B cell (primary cell): ENCODE measurements at regions not wholly inside any gene's neighbourhood (a gene's known extent, or its start where the extent isn't known, plus 50 kb on each side); places are given as distances from the start of the nearest gene placed in this dataset.

Experiments
- ATAC-seq: fragments of 200-7000 bp; cut with Tn5 transposase; one replicate; pipeline ENCODE4 v1.10.0; 2021; ENCODE audit warnings: low read depth, mild to moderate bottlenecking, moderate number of reproducible peaks, moderate library complexity
- CTCF ChIA-PET: fragments of 350-600 bp; sonication (Branson Sonifier 250); formaldehyde crosslinking; loops from one replicate; lab custom pipeline; 2021; ENCODE audit warnings: antibody characterized with exemption, inconsistent platforms; lab: Charles Lee
- POLR2A ChIA-PET: fragments of 350-600 bp; sonication (Branson Sonifier 250); formaldehyde crosslinking; loops from one replicate; lab custom pipeline; 2021; ENCODE audit warnings: antibody characterized with exemption; lab: Charles Lee
- DNase-seq: peaks from one replicate; pipeline ENCODE4 v3.0.0; 2013
- H2AFZ ChIP-seq: 2 replicates; pipeline ENCODE4 v1.6.1; 2012; ENCODE audit warnings: mild to moderate bottlenecking, low read depth, low read length; ENCODE audit not compliant: insufficient read depth, poor library complexity, severe bottlenecking
- H3K27ac ChIP-seq, 2 donors: 1 replicate in 1 of 2; 2 replicates in 1 of 2; pipeline ENCODE4 v1.5.1; 2012 to 2013; ENCODE audit warnings: low read length in 2 of 2, mild to moderate bottlenecking in 2 of 2, moderate library complexity in 1 of 2
- H3K27me3 ChIP-seq, 4 experiments: fragments of 200-600 bp in 1 of 4; sonication (generic) in 1 of 4; replicated peaks in 1 of 4; 1 replicate in 2 of 4; 2 replicates in 2 of 4; pipeline versions ENCODE4 v1.6.1 to v1.7.0; 2013 to 2016; ENCODE audit warnings: low read length in 3 of 4, mild to moderate bottlenecking in 2 of 4, mixed read lengths in 1 of 4, moderate library complexity in 1 of 4; ENCODE audit not compliant: insufficient read depth in 4 of 4, control insufficient read depth in 3 of 4; ENCODE audit errors: control extremely low read depth in 1 of 4
- H3K36me3 ChIP-seq, 2 experiments: replicated peaks in 1 of 2; 1 replicate in 1 of 2; 2 replicates in 1 of 2; pipeline versions ENCODE4 v1.6.1 to v1.7.1; 2013; ENCODE audit warnings: low read length in 1 of 2; ENCODE audit not compliant: insufficient read depth in 2 of 2, control insufficient read depth in 1 of 2; ENCODE audit errors: control extremely low read depth in 1 of 2, extremely low read depth in 1 of 2
- H3K4me1 ChIP-seq, 2 donors: fragments of 200-600 bp in 1 of 2; sonication (generic) in 1 of 2; 1 replicate in 1 of 2; 2 replicates in 1 of 2; pipeline versions ENCODE4 v1.5.1 to v1.6.1; 2013 to 2017; ENCODE audit warnings: low read length in 2 of 2; ENCODE audit not compliant: control insufficient read depth in 2 of 2, insufficient read depth in 2 of 2
- H3K4me2 ChIP-seq: replicated peaks from 2 replicates; pipeline ENCODE3; 2012; ENCODE audit warnings: mild to moderate bottlenecking, low read depth, low read length; ENCODE audit not compliant: poor library complexity, severe bottlenecking
- H3K4me3 ChIP-seq, 5 experiments: fragments of 200-600 bp in 1 of 5; sonication (generic) in 1 of 5; 1 replicate in 3 of 5; 2 replicates in 2 of 5; pipeline versions ENCODE4 v1.5.1 to v1.7.0; 2011 to 2016; ENCODE audit warnings: low read length in 4 of 5, mild to moderate bottlenecking in 4 of 5, low read depth in 2 of 5, control low read depth in 1 of 5, moderate library complexity in 1 of 5; ENCODE audit not compliant: insufficient read depth in 1 of 5; ENCODE audit errors: control extremely low read depth in 1 of 5, extremely low read depth in 1 of 5
- H3K79me2 ChIP-seq: fragments of 200-600 bp; sonication (generic); one replicate; pipeline ENCODE4 v1.6.0; 2016; ENCODE audit warnings: low read length; ENCODE audit not compliant: control insufficient read depth, insufficient read depth
- H3K9ac ChIP-seq: fragments of 200-600 bp; sonication (generic); 2 replicates; pipeline ENCODE4 v1.6.1; 2017; ENCODE audit warnings: mild to moderate bottlenecking, low read length, moderate library complexity
- H3K9me3 ChIP-seq, 3 donors: one replicate each; pipeline versions ENCODE4 v1.6.1 to v1.7.1; 2013; ENCODE audit warnings: low read length in 2 of 3; ENCODE audit not compliant: control insufficient read depth in 2 of 3, insufficient read depth in 1 of 3; ENCODE audit errors: control extremely low read depth in 1 of 3
- H4K20me1 ChIP-seq: 2 replicates; pipeline ENCODE4 v1.6.0; 2012; ENCODE audit warnings: mild to moderate bottlenecking, low read length; ENCODE audit not compliant: insufficient read depth, control insufficient read depth, poor library complexity, severe bottlenecking
- H3K27ac Mint-ChIP-seq: one replicate; pipeline ENCODE4 v1.8.0; 2021; ENCODE audit warnings: mixed read lengths
- H3K27me3 Mint-ChIP-seq: one replicate; pipeline ENCODE4 v1.8.0; 2021; ENCODE audit warnings: mixed read lengths
- H3K4me1 Mint-ChIP-seq: one replicate; pipeline ENCODE4 v1.8.0; 2021; ENCODE audit warnings: mixed read lengths
- H3K4me3 Mint-ChIP-seq: one replicate; pipeline ENCODE4 v1.8.0; 2021; ENCODE audit warnings: mixed read lengths
- H3K9me3 Mint-ChIP-seq: one replicate; pipeline ENCODE4 v1.8.0; 2022; ENCODE audit warnings: mixed read lengths; ENCODE audit not compliant: insufficient read depth
- CTCF ChIP-seq: fragments of 200-600 bp; IDR thresholded peaks from one replicate; pipeline ENCODE4 v1.8.0; 2022; ENCODE audit warnings: antibody characterized with exemption, mild to moderate bottlenecking
- EZH2 ChIP-seq: IDR thresholded peaks from 2 replicates; pipeline ENCODE4 v1.6.1; 2012; ENCODE audit warnings: borderline replicate concordance, low read depth, mild to moderate bottlenecking, moderate library complexity, low read length; ENCODE audit not compliant: insufficient read depth, poor library complexity, severe bottlenecking
- WGBS: methylation state at CpG from one replicate; pipeline ENCODE4 v1.1.5; 2013; ENCODE audit warnings: missing lambda C conversion rate; ENCODE audit not compliant: insufficient coverage; 5-methylcytosine and 5-hydroxymethylcytosine counted together
- intact Hi-C: fragments of 100-400 bp; cut with micrococcal nuclease; formaldehyde crosslinking; loops from one replicate; pipeline ENCODE4 v1.10.0; 2022

GRCh38 chr1:4071653-4072052 lies 171.6 kb upstream of the C1orf174 start:
- H3K27ac ChIP-seq = no peak overlapping the region
- CTCF ChIA-PET = no interaction called here
- 82% methylated on average over 4 of the region's 6 CpGs for WGBS

More at GRCh38 chr1:4071653-4072052, 171.6 kb upstream of the C1orf174 start:
- H3K9ac ChIP-seq = no peak overlapping the region
- no peak for ATAC-seq
- Mint-ChIP-seq H3K27ac (no peak overlapping the region), H3K4me1 (no peaks in the 10 kb centered on the region), H3K9me3 (no peaks in the 10 kb centered on the region), H3K27me3 (peaks cover 24% of the 10 kb centered on the region), H3K4me3 (no peak overlapping the region)
- peaks cover 0 to 13% (median 0%) of the 10 kb centered on the region in 3 donors for H3K9me3 ChIP-seq
- peaks cover 0 to 6% (median 0%) of the 10 kb centered on the region in 4 experiments for H3K27me3 ChIP-seq
- H3K79me2 ChIP-seq = no peaks in the 10 kb centered on the region
- no peak for DNase-seq
- no peak overlapping the region for H2AFZ ChIP-seq
- no peaks in the 10 kb centered on the region for H3K36me3 ChIP-seq
- no peaks in the 10 kb centered on the region for H4K20me1 ChIP-seq
- TF ChIP-seq EZH2 (no peak), CTCF (no peak)
- POLR2A ChIA-PET = no interaction called here
- intact Hi-C loops = no loop called here
- H3K4me2 ChIP-seq = no peak overlapping the region
- H3K4me3 ChIP-seq = no peak overlapping the region
- no peaks in the 10 kb centered on the region for H3K4me1 ChIP-seq
